ENCODE measurements at regions not wholly inside any gene's neighbourhood (a gene's known extent, or its start where the extent isn't known, plus 50 kb on each side); places are given as distances from the start of the nearest gene placed in this dataset.

DNA sequence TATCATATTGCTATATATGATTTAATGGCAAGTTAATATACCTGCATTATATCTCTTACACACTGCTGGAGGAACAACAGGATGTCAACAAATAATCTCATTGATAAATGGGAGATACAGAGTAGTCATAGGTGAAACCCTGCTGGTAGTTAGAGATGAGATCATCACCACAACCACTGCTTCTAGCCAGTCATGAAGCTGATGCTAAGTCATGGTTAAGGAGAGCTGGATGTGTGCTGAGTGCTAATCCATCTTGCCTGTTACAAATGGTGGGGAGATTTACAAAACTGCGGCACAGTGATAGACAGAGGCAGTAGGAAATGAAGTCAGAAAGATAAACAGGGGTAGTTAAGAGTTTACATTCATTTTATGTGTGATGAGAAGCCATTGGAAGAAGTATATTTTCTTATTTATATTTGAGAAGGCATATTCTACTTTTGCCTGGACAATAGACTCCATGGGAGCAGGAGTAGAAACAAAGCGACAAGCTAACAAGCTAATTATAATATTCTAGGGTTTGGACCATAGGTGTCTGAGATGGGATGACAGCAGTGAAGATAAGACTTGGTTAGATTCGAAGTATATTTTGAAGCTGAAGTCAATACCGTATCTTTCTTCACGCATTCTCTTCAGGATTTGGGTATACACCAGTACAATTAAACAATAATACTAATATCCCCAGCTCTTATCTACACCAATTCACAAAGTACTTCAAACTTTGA lies 78.0 kb upstream of the TRPC4 start:
- no peak for TF ChIP-seq POLR2A (IDR thresholded peaks at IDR 0.05; ENCODE audit: low read depth, low read length)
- no peak for TF ChIP-seq TAF1 (IDR thresholded peaks at IDR 0.05; ENCODE audit: low read depth, low read length)
- no peak for TF ChIP-seq SPI1 (IDR thresholded peaks at IDR 0.05; ENCODE audit: low read depth, low read length)
